NT2/D1 (cell line): ENCODE measurements at regions not wholly inside any gene's neighbourhood (a gene's known extent, or its start where the extent isn't known, plus 50 kb on each side); places are given as distances from the start of the nearest gene placed in this dataset.

Experiments
- YY1 ChIP-seq: IDR thresholded peaks from 2 replicates; pipeline ENCODE4 v1.6.1; 2011; ENCODE audit not compliant: insufficient read length, insufficient read depth
- ZNF274 ChIP-seq: IDR thresholded peaks from 2 replicates; pipeline ENCODE4 v1.6.1; 2011; ENCODE audit warnings: mild to moderate bottlenecking, low read depth, low read length

GRCh38 chr9:78668148-78668832 lies 371.4 kb downstream of the PSAT1 start:
- TF ChIP-seq ZNF274, result no peak
- no peak for TF ChIP-seq YY1
